Femur (tissue), 1 donor: ENCODE measurements at regions not wholly inside any gene's neighbourhood (a gene's known extent, or its start where the extent isn't known, plus 50 kb on each side); places are given as distances from the start of the nearest gene placed in this dataset.
A peak's percentile ranks its signal among the peaks of the same experiment; 100 is the strongest.

ENCODE experiments used
- DNase-seq: peaks from one replicate; pipeline ENCODE4 v3.0.0-alpha.2; 2017

DNA sequence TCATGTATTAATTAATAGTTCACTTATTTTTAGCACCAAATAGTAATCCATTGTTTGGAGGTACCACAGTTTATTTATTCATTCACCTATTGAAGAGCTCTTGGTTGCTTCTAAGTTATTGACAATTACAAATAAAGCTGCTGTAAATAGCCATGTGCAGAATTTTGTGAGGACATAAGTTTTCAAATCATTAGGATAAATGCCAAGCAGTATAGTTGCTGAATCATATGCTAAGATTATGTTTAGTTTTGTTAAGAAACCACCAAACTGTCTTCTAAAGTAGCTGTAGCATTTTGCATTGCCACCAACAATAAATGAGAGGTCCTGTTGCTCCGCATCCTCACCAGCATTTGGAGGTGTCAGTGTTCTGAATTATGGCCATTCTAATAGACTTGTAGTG, 2126.8 kb downstream of the PCDH9 start:
- DNase-seq = no peak

DNA sequence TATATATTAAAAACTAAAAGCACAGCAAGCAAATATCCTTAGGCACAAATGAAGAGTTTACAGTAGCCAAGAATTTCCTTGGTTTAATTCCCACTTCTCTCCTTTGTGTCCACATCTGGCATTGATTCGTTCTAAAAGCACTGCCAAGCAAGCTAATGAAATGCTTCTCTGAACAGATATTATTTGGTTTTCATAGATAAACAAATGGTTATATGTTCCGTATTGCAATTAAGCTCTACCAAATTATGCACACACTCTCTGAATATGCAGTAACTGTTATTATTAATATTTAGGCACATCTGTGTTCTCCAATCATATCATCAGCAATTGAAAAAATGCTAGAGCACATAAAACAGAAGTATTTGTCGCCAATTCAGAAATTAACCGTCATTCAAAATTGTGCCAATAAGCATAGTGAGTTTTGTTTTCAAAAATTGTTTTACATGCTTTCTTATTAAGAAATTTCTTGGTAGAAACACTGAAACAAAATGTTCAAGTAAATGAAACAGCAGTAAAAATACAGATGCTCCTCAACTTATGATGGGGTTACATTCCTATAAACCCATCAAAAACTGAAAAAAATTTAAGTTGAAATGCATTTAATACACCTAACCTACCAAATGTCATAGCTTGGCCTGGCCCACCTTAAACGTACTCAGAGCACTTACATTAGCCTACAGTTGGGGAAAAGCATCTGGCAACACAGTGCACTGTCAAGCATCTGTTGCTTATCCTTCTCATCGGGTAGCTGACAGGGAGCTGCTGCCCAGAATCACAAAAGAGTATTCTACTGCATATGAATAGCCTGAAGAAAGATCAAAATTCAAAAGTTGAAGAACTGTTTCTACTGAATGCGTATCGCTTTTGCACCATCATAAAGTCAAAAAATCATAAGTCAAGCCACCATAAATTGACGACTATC, 2134.7 kb downstream of the PCDH9 start:
- DNase-seq = peak; percentile 32

DNA sequence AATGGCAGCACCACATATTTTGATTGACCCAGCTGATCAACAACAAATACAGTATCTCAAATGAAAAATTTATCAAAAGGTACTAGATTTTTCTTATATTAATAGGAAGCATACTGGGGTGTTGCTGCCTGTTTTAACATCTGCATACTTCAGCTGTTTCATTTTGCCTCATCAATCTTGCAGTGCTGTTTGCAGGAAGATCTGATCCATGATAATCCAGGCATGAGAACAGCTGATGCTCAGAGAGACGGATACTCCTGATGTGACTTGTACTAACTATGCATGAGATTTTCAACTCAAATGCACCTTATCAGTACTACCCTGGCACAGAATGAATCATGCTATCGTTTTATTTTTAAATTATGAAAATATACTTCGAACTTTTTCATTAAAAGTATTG, 2136.8 kb downstream of the PCDH9 start:
- no peak for DNase-seq

DNA sequence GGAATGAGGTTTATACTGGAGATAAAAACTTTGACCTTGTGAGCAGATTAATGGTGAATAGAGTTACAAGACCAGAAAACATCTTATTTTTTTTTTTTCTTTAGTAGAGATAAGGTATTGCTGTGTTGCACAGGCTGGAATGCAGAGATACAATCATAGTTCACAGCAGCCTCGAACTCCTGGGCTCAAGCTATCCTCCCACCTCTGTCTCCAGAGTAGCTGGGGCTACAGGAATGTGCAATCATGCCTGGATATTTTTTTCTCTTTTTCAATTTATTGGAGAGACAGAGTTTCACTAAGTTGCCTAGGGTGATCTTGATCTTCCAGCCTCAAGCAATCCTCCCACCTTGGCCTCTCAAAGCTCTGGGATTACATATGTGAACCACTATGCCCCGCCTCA, 2139.1 kb downstream of the PCDH9 start:
- no peak for DNase-seq

DNA sequence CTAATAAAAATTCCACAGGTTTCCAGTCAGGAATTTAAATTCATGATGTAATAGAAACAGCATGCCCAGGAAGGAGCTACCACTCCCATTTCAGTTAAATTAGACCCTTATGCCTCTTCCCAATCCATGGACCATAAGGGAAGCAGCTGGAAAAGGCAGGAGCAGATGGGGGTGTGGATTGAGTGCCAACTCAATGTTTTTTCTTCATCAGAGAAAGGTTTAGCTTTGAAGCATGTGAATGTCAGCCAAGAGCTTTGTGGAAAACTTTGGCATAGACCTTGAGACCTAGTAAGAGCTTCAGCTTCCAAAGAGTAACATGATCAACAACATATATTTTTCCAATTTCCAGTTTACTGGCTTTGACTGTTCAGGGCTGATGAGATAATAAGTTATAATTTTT, 2139.9 kb downstream of the PCDH9 start:
- DNase-seq = peak; percentile 29

DNA sequence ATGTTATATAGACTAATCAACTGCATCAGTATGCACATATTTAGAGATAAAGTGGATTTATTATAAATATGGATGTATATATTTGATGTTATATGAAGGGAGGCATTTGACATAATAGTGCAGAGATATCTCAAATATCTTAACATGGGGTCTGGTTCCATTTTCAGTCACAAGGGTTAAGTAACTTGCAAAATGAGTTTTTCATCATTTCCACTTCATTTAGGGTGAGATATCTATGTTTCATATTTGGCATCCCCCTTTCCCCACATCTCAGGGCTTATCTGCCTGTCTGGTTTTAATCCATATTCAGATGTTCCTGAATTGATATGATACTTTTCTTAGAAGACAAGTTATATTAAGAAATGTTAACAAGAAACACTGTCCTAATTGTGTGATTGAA, 2141.2 kb downstream of the PCDH9 start:
- DNase-seq = no peak

DNA sequence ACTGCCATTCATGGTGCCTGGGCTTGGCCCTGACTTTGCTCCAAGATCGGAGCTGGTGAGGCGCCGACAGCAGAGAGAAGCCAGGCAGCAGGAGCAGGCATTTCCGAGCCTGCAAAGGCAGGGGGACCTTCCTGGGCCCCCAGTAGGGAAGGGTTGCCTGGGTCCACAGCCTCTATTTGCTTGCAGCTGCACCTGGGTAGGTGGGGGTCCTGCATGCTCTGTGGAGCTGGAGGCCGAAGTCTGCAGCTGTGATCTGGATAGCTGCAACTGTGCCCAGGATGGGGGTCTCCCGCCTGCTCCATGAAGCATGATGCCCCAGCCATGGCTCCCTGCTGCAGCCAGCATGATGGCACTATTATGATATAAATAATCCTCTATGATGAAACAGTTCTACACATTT, 2144.2 kb downstream of the PCDH9 start:
- no peak for DNase-seq

DNA sequence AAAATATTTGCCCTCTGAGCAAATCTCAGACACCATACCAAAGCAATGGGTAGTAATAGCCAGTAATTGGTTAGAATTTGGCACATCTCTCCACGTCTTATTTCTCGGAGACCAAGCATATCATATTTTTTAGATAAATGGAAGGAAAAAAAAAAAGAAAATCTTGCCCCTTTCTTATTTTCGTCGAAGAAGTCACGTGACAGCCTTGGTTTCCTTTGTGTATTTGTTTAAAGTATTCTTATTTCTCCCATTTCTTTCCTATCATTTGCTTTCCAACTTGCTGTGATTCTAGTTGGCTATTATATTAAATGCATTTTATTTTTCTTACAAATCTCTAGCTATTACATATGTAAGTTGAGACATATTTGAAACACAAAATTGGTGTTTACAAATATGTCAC, 2155.9 kb downstream of the PCDH9 start:
- DNase-seq = no peak

DNA sequence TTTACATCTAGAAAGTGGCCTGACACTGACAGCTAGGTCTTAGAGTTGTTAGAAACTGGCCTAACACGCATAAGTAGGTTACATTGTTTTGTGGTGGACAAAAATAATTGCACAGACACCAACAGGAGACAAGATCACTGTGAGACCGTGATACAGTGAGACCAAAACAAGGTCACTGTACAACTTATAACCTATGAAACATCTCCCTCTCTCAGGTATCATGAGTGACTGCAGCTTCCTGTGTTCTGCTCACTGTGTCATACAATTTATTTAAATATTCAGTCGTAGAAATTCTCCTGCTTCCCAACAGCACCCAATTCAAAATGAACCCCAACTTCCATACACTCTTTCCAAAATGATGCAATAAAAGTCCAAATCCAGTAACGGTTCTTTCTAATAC, 2165.2 kb downstream of the PCDH9 start:
- DNase-seq = no peak

DNA sequence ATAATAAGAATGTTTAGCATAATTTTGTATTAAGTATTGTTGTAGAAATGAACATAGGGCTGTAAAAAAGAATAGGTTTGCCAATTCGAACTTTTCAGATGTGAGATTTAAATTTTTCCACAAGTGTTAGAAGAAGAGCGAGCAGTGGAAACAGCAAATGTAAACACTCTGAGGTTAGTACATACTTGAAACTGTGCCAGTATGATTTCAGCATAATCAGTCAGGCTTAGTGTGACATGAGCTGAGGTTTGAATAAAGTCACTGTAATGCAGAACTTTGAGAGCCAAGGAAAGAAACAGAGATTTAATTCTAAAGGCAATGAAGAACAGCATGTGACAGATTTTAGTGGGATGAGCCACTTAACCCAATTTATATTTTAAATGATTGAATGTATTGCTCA, 2166.4 kb downstream of the PCDH9 start:
- no peak for DNase-seq

DNA sequence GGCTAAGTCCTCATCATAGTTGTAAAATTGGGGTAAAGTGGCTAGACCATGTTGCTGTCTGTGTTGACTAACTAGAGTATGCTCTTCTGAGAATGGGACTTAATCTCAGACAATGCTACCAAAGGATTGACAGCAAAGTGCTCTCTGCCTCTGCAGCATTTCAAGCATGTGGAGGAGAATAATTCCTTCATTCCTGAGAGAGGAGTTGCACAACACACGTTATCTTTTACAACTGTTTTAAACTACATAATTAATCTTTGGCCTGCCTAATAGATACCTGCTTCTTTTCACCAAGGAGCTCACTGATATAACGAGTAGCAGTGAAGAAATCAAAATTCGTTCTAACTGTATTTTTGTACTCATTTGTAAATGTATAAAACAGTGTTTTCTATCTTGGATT, 2172.2 kb downstream of the PCDH9 start:
- DNase-seq = no peak

DNA sequence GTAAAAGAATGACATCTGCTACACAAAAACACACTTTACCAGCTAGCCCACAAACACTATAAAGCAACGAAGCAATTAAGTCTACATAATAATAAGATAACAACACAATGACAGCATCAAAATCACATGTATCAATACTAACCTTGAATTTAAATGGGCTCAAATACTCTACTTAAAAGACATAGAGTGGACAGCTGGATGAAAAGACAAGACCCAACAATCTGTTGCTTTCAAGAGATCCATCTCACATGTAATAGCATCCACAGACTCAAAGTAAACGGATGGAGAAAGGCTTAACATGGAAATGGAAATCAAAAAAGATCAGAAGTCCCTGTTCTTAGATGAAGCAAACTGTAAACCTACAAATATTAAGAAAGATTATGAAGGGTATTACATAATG, 2175.9 kb downstream of the PCDH9 start:
- DNase-seq = no peak

DNA sequence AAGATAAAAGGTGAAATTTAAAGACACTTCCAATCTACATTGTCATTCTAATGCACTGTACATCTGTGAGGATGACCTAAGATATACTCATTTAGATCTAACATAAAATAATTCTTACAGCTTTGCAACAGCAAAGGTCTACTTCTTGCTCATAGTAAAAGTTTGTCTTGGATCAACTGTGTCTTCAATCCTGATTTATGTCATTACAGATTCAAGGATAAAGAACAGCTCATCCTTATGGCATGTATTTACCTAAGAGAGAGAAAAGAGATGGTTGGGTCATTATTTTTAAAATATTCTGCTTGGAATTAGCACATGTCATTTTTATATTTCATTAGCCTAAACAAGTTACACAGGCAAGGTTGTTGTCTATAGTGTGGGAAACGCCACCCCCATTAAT, 2193.1 kb downstream of the PCDH9 start:
- DNase-seq = no peak

DNA sequence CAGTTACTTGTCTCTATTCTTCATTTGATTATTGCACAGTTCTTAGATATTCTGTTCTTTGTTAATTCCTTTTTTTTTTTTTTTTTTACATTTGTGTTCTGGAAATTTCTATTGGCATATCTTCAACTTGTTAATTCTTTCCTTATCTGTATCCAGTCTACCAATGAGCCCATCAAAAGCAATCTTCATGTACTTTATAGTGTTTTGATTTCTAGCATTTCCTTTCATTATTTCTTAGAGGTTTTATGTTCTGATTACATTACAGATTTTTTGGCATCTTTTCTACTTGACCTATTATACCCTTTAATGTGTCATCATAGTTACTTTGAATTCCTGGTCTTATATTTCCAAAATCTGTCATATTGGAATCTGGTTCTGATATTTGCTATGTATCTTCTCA, 2194.8 kb downstream of the PCDH9 start:
- no peak for DNase-seq

DNA sequence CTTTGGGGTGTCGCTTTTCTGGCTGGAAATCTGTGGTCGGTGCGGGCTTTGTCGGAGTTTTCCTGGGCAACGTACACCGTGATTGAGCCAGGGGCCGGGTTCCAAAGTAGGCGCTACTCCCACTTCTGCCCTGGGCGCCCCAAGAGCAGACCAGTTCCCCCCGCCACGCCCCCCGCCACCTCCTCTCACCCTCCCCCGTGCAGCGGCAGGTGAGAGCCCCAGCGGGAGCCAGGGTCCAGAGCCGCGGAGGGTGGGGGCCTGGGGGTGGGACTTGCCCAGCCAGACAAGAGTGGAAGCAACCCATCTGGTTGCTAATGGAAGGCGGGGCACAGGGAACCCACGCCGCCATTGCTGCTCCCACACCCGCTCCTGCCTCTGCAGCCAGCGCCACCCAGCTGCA, 2195.9 kb downstream of the PCDH9 start:
- DNase-seq = no peak

DNA sequence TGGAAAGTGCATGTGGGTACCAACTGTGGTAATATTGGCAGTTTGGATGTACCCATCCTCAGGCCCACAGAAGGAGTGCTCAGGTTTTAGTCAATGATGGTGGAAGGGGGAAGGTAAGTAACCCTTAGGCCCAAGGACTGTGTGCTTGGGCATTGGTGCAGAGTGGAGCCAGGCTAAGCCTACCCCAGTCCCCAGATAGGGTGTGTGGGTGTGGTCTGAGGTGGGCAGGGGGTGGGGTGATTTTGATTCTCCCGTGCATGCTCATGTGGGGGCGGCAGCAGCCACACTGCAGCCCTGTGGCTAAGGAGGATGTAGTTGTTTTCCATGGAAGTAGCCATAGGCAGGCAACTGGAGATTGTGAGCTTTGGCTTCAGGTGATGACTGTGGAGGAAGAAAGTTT, 2197.3 kb downstream of the PCDH9 start:
- no peak for DNase-seq

DNA sequence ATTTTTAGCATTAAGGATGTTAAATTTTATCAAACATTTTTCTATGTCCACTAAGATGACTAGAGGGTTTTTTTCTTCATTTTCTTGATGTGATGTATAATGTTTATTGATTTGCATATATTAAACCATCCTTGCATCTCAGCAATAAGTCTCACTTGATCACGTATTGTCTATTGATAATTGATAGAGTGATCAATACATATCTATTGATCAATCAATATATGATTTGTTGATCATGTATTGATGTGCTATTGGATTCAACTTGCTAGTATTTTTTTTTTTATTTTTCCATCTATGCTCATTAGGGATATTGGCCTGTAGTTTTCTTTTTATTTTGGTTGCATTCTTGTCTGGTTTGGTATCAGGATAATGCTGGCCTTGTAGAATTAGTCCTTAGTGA, 2202.0 kb downstream of the PCDH9 start:
- DNase-seq = no peak

DNA sequence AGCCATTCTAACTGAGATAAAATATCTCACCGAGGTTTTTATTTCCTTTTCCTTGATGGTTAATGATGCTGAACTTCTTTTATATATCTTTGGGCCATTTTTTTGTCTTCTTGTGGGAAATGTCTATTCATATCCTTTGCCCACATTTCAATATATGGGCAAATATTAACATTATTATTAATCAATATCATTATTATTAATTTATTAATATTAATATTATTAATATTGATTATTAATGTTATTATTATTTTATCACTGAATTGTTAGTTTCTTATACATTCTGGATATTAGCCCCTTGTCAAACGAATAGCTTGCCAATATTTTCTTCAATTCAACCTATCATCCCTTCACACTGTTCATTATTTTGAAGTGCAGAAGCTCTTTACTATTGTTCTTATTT, 2203.6 kb downstream of the PCDH9 start:
- no peak for DNase-seq

DNA sequence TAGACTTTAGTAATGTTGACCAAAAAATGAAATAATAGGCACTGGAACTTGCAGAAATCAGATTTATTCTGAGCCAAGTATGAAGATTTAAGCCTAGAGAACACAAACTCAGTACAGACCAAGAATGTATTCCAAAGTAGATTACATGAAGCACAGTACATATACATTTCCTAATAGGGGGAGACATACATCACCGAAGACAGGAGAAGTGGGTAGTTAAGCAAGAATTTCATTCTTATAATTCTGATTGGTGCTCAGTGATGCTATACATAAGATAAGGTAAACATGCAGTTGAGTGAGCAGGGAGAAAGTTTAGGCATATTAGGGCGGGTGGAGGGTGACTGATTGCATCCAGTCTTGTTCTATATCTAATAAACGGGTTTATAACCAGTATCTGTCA, 2218.8 kb downstream of the PCDH9 start:
- DNase-seq = no peak

DNA sequence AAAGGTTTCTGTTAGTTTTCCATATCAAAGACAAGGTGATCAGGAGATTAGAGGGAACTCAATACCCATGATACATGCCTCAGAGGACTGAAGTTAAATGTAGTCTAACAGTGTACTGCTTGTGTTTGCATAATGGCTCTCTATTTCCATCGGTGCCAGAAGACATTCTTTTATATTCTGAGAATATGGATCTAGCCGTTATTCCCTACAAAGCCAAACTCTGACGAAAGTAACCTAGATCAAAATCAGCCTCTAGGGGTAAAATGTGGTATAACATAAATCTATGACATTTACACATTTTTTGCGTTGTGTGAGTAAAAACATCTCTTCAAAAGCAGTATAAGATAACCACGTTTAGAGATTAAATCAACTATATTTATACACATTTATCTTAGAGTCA, 2232.7 kb downstream of the PCDH9 start:
- no peak for DNase-seq

DNA sequence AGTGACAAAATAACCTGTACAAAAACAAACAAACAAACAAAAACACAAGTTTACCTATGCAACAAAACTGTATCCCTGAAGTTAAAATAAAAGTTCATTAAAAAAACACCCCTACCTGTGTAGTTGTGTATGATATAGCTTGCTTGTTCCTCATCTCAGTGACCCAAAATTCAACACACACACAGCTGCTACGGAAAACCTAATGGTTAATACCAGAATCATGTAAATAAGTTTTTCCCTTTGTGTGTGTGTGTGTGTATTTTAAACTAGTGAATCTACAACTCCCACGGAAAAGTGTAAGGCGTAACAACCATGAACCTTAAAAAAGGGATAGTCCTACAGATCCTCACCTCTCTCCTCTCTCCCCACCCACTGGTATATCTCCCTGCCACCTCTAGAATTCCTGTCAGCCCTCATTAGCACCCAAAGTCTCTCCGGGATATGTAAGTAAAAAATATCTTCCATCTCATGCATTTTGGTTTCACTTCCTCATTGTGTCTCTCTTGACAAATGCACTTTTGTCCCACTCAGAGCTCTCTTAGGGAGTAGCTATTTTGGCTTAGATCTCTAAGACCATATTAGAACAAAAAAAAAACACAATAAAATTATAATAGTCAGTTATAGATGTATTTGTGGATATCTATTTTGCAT, 2236.5 kb downstream of the PCDH9 start:
- no peak for DNase-seq

DNA sequence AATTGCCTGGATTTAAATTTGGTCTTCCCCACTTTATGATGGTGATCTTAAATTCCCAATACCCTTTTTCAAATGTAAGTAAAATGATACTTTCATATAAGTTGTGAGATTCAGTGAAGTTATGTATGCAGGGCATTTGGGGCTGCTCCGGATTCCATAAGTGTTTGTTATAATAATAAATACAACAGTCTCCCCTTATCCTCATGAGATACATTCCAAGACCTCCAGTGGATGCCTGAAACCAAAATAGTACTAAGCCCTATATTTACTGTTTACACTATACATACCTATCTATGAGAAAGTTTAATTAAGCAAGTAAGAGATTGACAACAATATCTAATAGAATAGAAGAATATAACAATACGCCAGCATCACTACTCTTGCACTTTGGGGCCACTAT, 2237.8 kb downstream of the PCDH9 start:
- DNase-seq = no peak

DNA sequence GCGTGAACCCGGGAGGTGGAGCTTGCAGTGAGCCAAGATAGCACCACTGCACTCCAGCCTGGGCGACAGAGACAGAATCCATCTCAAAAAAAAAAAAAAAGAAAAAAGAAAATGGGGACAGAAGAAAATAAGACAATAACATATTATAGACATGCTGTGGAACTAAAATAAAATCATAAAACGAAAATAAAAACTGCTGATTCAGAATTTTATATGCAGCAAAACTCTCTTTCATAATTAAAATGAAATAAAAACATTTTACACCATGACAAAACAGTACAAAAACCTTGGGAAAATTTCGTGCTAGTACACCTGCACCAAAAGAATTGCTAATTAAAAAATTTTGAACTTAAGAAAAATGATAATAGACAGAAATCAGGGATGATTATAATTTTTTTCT, 2245.1 kb downstream of the PCDH9 start:
- no peak for DNase-seq

DNA sequence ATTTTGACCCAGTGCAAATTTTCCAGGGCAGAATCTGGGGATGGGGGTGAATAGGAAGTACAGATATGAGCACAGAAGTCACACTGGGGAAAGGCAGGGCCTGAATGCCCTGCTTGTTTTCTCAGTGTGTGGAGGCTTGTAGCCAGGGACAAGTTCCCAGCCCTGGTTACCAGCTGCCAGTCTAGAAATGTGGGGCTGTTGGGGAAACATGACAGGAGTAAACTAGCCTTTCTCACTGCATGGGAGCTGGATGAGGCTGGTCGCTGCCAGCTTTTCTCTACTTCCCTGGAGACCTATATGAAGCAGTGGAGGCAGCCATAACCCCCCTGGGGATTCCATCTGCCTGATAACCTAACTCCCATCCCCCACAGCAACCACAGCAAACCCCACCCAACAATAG, 2267.7 kb downstream of the PCDH9 start:
- no peak for DNase-seq

DNA sequence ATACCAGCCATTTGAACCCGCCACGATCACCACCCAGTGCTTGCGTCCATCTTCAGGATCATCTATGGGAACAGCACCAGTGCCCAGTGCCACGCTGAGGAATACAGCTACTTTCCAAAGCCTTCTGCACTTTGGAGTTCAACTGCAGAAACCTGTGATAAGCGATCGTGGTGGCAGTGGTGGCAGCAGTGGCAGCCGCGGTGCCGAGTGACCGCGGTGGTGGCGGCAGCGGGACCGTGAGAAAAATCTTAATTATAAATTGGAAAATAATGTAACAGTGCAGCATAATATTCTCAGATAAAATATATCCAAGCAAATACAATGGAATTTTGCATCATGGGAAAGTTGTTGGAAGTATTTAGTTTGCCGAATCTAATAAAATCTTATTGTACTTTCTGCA, 2270.9 kb downstream of the PCDH9 start:
- no peak for DNase-seq
